ENCODE measurements at regions not wholly inside any gene's neighbourhood (a gene's known extent, or its start where the extent isn't known, plus 50 kb on each side); places are given as distances from the start of the nearest gene placed in this dataset.

GRCh38 chr18:78587626-78588600 is 391.7 kb upstream of the SALL3 start:
- TF ChIP-seq CTCF (IDR thresholded peaks at IDR 0.05) (no peak), POLR2A (IDR thresholded peaks at IDR 0.05) (no peak)
